Smooth muscle cell (in vitro differentiated cells): ENCODE measurements at regions not wholly inside any gene's neighbourhood (a gene's known extent, or its start where the extent isn't known, plus 50 kb on each side); places are given as distances from the start of the nearest gene placed in this dataset.

ENCODE experiments used
- DNase-seq: peaks from one replicate; lab custom pipeline; 2025; ENCODE audit not compliant: unreplicated experiment; lab: John Stamatoyannopoulos, UW
- H2AFZ ChIP-seq: fragments of 200-600 bp; sonication (generic); 2 replicates; pipeline ENCODE4 v1.6.0; 2016; ENCODE audit warnings: antibody characterized with exemption, low read depth, mild to moderate bottlenecking
- H3F3A ChIP-seq: fragments of 200-600 bp; sonication (generic); 2 replicates; pipeline ENCODE4 v1.6.0; 2017; ENCODE audit warnings: antibody characterized with exemption, low read depth
- H3K27ac ChIP-seq: fragments of 200-600 bp; sonication (generic); 2 replicates; pipeline ENCODE4 v1.5.1; 2016; ENCODE audit warnings: low read depth, mild to moderate bottlenecking
- H3K27me3 ChIP-seq: fragments of 200-600 bp; sonication (generic); 2 replicates; pipeline ENCODE4 v1.6.1; 2016; ENCODE audit warnings: low read depth, mild to moderate bottlenecking
- H3K36me3 ChIP-seq: fragments of 200-600 bp; sonication (generic); 2 replicates; pipeline ENCODE4 v1.5.1; 2016; ENCODE audit warnings: low read depth
- H3K4me1 ChIP-seq: fragments of 200-600 bp; sonication (generic); 2 replicates; pipeline ENCODE4 v1.5.1; 2016; ENCODE audit warnings: low read depth
- H3K4me2 ChIP-seq: fragments of 200-600 bp; sonication (generic); 2 replicates; pipeline ENCODE4 v1.6.0; 2016; ENCODE audit warnings: mild to moderate bottlenecking
- H3K4me3 ChIP-seq: fragments of 200-600 bp; sonication (generic); 2 replicates; pipeline ENCODE4 v1.5.1; 2016; ENCODE audit warnings: mild to moderate bottlenecking
- H3K79me2 ChIP-seq: fragments of 200-600 bp; sonication (generic); 2 replicates; pipeline ENCODE4 v1.6.0; 2016; ENCODE audit warnings: low read depth, mild to moderate bottlenecking
- H3K9ac ChIP-seq: fragments of 200-600 bp; sonication (generic); 2 replicates; pipeline ENCODE4 v1.6.0; 2016; ENCODE audit warnings: low read depth
- H3K9me3 ChIP-seq: fragments of 200-600 bp; sonication (generic); replicated peaks from 2 replicates; pipeline ENCODE4 v1.5.1; 2016; ENCODE audit warnings: low read depth
- H4K20me1 ChIP-seq: fragments of 200-600 bp; sonication (generic); 2 replicates; pipeline ENCODE4 v1.6.0; 2016; ENCODE audit warnings: low read depth
- WGBS: methylation state at CpG from one replicate; pipeline ENCODE4 v1.1.7; 2016; ENCODE audit warnings: low lambda C conversion rate; 5-methylcytosine and 5-hydroxymethylcytosine counted together
- TF ChIP-seq, protein P1 (sequence below): fragments of 200-600 bp; sonication (generic); IDR thresholded peaks from 2 replicates; pipeline ENCODE4 v1.5.1; 2017; ENCODE audit warnings: borderline replicate concordance, mild to moderate bottlenecking, antibody characterized with exemption; ENCODE audit not compliant: insufficient read depth, poor library complexity, severe bottlenecking

DNA sequence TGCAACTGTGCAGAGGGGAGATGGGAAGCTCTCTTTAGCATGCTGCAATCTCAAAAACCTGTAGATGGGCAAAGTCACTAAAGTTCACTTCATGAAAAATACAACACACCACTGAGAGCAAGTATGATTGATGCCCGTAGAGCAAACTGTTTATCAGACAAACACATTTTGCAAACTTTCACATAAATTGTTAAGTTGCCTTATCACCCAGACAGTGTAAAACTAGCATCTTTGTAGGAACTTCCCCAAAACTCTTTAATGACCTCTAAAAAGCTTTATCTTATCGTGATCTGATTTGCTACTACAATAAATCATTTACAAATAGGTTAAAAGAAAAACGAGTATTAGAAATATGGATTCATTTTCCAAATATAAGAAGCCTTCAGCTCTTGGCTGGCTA, 391.0 kb downstream of the LMO4 start:
- 71% methylated on average over 3 of the region's 3 CpGs for WGBS
- Histone ChIP-seq H3K4me2 (no peak overlapping the region), H3K4me3 (no peak overlapping the region), H3K36me3 (no peaks in the 10 kb centered on the region), H3K79me2 (no peaks in the 10 kb centered on the region), H3K27me3 (no peaks in the 10 kb centered on the region), H3K4me1 (peaks cover 8% of the 10 kb centered on the region), H2AFZ (no peak overlapping the region), H3F3A (peaks cover 6% of the 10 kb centered on the region), H3K9me3 (no peaks in the 10 kb centered on the region), H3K9ac (no peak overlapping the region), H3K27ac (no peak overlapping the region), H4K20me1 (no peaks in the 10 kb centered on the region)
- TF ChIP-seq, protein P1, sequence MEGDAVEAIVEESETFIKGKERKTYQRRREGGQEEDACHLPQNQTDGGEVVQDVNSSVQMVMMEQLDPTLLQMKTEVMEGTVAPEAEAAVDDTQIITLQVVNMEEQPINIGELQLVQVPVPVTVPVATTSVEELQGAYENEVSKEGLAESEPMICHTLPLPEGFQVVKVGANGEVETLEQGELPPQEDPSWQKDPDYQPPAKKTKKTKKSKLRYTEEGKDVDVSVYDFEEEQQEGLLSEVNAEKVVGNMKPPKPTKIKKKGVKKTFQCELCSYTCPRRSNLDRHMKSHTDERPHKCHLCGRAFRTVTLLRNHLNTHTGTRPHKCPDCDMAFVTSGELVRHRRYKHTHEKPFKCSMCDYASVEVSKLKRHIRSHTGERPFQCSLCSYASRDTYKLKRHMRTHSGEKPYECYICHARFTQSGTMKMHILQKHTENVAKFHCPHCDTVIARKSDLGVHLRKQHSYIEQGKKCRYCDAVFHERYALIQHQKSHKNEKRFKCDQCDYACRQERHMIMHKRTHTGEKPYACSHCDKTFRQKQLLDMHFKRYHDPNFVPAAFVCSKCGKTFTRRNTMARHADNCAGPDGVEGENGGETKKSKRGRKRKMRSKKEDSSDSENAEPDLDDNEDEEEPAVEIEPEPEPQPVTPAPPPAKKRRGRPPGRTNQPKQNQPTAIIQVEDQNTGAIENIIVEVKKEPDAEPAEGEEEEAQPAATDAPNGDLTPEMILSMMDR: no peak
- DNase-seq: no peak

DNA sequence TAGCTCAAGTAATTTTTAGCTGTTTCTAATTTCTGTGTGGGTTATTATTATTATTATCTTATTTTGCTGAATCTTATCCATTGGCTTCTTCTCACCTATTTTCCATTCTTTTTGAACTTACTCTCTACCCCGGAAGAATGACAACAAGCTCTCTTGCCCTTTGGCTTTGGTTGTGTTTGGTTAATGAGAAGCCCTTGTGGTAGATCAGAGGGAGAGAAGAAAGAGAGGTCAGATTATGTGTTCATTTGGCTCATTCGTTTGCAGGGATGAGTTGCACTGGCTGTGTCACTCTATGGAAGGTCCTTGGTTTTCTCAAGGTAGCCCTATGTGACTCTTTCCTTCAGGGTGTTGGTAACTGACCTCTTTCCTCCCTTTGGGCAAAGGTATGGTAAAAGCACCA, 391.9 kb downstream of the LMO4 start:
- Histone ChIP-seq H3K27ac (no peak overlapping the region), H3K36me3 (no peaks in the 10 kb centered on the region), H4K20me1 (no peaks in the 10 kb centered on the region), H2AFZ (no peak overlapping the region), H3K4me1 (peaks cover 8% of the 10 kb centered on the region), H3K4me3 (no peak overlapping the region), H3K9me3 (no peaks in the 10 kb centered on the region), H3K79me2 (no peaks in the 10 kb centered on the region), H3F3A (peaks cover 7% of the 10 kb centered on the region), H3K27me3 (no peaks in the 10 kb centered on the region), H3K4me2 (no peak overlapping the region), H3K9ac (no peak overlapping the region)
- DNase-seq: no peak
- 85% methylated on average over 2 of the region's 2 CpGs for WGBS
- TF ChIP-seq, protein P1: no peak

DNA sequence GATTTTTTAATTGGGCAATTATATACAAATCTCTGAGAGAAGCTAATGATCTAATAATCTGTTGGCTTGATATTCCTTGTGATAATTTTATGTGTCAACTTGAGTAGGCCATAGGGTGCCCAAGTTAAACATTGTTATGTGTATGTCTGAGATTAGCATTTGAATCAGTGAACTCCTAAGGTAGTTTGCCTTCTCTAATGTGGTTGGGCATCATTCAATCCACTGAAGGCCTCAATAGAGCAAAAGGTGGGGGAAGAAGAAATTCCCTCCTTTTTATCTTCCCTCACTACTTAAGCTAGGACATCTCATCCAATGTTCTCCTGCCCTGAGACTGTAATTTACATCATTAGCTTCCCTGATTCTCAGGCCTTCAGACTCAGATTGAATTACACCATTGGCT, 394.5 kb downstream of the LMO4 start:
- no peak overlapping the region for H3K27ac ChIP-seq
- DNase-seq: no peak

DNA sequence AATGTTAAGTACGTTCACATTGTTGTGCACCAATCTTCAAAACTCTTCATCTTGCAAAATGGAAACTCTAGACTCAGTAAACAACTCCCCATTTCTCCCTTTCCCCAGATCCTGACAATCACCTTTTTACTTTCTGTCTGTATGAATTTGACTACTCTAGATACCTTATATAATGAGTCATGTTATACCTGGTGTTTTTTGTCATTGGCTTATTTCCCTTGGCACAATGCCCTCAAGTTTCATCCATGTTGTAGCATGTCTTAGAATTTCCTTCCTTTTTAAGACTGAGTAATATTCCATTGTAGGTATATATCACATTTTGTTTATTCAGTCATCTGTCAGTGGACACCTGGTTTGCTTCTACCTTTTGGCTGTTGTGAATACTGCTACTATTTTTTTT, 399.5 kb downstream of the LMO4 start:
- Histone ChIP-seq H3K4me1 (no peaks in the 10 kb centered on the region), H3F3A (peaks cover 10% of the 10 kb centered on the region), H3K27ac (no peak overlapping the region), H3K9me3 (no peaks in the 10 kb centered on the region), H3K4me3 (no peak overlapping the region), H3K79me2 (no peaks in the 10 kb centered on the region), H3K27me3 (no peaks in the 10 kb centered on the region), H2AFZ (no peak overlapping the region), H4K20me1 (no peaks in the 10 kb centered on the region), H3K9ac (no peak overlapping the region), H3K36me3 (no peaks in the 10 kb centered on the region), H3K4me2 (no peak overlapping the region)
- TF ChIP-seq, protein P1: no peak
- DNase-seq: no peak
- 100% methylated on average over 1 of the region's 1 CpG for WGBS

More for the DNA sequence above, 394.5 kb downstream of the LMO4 start:
- TF ChIP-seq, protein P1: no peak
- Histone ChIP-seq H3K36me3 (no peaks in the 10 kb centered on the region), H3K4me2 (no peak overlapping the region), H3K9me3 (no peaks in the 10 kb centered on the region), H3K4me3 (no peak overlapping the region), H3K9ac (no peak overlapping the region), H3K79me2 (no peaks in the 10 kb centered on the region), H3F3A (peaks cover 16% of the 10 kb centered on the region), H2AFZ (no peak overlapping the region), H4K20me1 (no peaks in the 10 kb centered on the region), H3K27me3 (no peaks in the 10 kb centered on the region), H3K4me1 (no peaks in the 10 kb centered on the region)
